Left ventricle myocardium inferior (tissue), 1 donor: ENCODE measurements at regions not wholly inside any gene's neighbourhood (a gene's known extent, or its start where the extent isn't known, plus 50 kb on each side); places are given as distances from the start of the nearest gene placed in this dataset.
A peak's percentile ranks its signal among the peaks of the same experiment; 100 is the strongest.

Experiments
- DNase-seq: peaks from one replicate; pipeline ENCODE4 v3.0.0-alpha.2; 2020
- H3K27ac ChIP-seq: fragments of 200-600 bp; replicated peaks from 2 replicates; pipeline ENCODE4 v1.8.0; 2021
- H3K27me3 ChIP-seq: fragments of 200-600 bp; 2 replicates; pipeline ENCODE4 v1.8.0; 2021; ENCODE audit warnings: low read depth
- H3K36me3 ChIP-seq: fragments of 200-600 bp; 2 replicates; pipeline ENCODE4 v1.8.0; 2021
- H3K4me1 ChIP-seq: fragments of 200-600 bp; 2 replicates; pipeline ENCODE4 v1.8.0; 2021
- H3K4me3 ChIP-seq: fragments of 200-600 bp; 2 replicates; pipeline ENCODE4 v1.8.0; 2021; ENCODE audit warnings: mild to moderate bottlenecking, moderate library complexity
- H3K9me3 ChIP-seq: fragments of 200-600 bp; replicated peaks from 2 replicates; pipeline ENCODE4 v1.8.0; 2021
- intact Hi-C: fragments of 100-400 bp; cut with micrococcal nuclease; formaldehyde crosslinking; loops from one replicate; pipeline ENCODE4 v1.11.0; 2022
- TF ChIP-seq, protein P1 (sequence below): fragments of 200-600 bp; IDR thresholded peaks from 2 replicates; pipeline ENCODE4 v1.8.0; 2021; ENCODE audit warnings: antibody characterized with exemption, mild to moderate bottlenecking, borderline replicate concordance
- donor health status: DM: no; HTN: yes; CAD: no; lungs with severe emphysema.

DNA sequence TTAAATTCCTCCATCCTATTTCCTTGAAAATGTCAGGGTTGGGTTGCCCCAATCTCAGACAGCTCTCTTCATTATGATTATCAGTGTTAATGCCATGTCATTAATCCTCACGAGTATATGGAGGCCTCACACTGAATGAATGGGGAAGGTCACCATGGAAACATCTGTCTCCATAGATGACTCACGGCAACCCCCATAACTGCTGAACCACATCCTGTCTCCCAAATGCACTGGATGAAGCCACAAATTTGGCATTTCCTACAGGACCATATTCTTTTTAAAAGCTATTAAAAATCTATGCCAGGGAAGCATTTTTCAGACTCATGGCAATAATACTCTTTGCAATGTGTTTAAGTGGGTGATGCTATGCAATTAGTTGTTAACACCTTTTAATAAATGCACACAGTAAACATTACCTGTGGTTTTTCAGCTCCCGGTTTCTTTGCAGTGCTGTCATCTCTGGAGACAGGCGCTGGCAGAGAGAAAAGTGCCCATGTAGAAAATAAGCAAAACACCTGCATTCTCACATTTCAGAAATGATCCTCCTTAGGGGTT, 80.1 kb upstream of the PTPRK start:
- H3K27ac ChIP-seq, result no peak overlapping the region
- no peaks in the 10 kb centered on the region for H3K9me3 ChIP-seq
- no peak overlapping the region for H3K4me3 ChIP-seq
- peaks cover 46% of the 10 kb centered on the region for H3K4me1 ChIP-seq
- intact Hi-C loops, result no loop called here
- H3K27me3 ChIP-seq, result no peaks in the 10 kb centered on the region
- DNase-seq, result no peak
- no peaks in the 10 kb centered on the region for H3K36me3 ChIP-seq
- TF ChIP-seq, protein P1, sequence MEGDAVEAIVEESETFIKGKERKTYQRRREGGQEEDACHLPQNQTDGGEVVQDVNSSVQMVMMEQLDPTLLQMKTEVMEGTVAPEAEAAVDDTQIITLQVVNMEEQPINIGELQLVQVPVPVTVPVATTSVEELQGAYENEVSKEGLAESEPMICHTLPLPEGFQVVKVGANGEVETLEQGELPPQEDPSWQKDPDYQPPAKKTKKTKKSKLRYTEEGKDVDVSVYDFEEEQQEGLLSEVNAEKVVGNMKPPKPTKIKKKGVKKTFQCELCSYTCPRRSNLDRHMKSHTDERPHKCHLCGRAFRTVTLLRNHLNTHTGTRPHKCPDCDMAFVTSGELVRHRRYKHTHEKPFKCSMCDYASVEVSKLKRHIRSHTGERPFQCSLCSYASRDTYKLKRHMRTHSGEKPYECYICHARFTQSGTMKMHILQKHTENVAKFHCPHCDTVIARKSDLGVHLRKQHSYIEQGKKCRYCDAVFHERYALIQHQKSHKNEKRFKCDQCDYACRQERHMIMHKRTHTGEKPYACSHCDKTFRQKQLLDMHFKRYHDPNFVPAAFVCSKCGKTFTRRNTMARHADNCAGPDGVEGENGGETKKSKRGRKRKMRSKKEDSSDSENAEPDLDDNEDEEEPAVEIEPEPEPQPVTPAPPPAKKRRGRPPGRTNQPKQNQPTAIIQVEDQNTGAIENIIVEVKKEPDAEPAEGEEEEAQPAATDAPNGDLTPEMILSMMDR, result no peak

DNA sequence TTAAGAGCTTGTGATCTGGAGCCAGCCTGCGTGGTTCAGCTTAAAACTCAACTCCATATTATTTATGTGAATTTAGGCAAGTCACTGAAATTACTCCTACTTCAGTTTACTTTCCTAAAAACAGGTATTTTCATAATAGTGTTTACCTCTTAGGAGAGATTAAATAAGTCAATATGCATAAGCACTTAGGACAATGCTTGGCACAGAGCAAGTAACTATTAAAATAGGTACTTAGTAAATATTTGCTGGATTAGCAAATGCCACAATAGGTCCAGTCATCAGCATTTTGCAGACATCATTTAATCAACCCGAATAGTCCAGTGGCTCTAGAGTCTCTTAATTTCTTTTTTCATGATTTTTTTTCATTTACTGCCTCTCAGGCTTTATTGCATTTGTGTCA, 78.6 kb upstream of the PTPRK start:
- intact Hi-C loops, result no loop called here
- Histone ChIP-seq H3K27ac (no peak overlapping the region), H3K27me3 (no peaks in the 10 kb centered on the region), H3K9me3 (no peaks in the 10 kb centered on the region), H3K36me3 (no peaks in the 10 kb centered on the region), H3K4me3 (no peak overlapping the region), H3K4me1 (peaks cover 49% of the 10 kb centered on the region)
- no peak for DNase-seq
- TF ChIP-seq, protein P1, result no peak

DNA sequence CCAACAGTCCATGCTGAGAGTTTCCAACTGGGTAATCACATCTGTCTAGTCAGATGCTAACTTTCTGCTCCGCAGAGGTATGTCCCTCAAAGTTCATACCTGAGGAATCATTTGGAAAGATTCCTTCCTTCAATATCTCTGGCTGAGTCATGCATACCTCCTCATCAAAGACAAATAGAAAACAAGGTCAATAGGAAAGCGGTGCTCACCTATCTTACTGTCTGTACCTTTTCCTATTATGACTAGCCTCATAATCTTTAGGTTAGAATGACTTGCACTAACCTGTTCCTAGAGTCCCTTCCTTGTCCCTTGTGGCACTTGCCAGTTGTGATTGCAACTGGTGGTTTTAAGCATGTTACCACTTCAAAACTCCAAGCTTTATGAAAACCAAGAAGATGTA, 78.2 kb upstream of the PTPRK start:
- Histone ChIP-seq H3K4me1 (peaks cover 49% of the 10 kb centered on the region), H3K27me3 (no peaks in the 10 kb centered on the region), H3K36me3 (no peaks in the 10 kb centered on the region), H3K4me3 (no peak overlapping the region), H3K27ac (no peak overlapping the region), H3K9me3 (no peaks in the 10 kb centered on the region)
- intact Hi-C loops, result no loop called here
- TF ChIP-seq, protein P1, result no peak
- DNase-seq, result no peak

DNA sequence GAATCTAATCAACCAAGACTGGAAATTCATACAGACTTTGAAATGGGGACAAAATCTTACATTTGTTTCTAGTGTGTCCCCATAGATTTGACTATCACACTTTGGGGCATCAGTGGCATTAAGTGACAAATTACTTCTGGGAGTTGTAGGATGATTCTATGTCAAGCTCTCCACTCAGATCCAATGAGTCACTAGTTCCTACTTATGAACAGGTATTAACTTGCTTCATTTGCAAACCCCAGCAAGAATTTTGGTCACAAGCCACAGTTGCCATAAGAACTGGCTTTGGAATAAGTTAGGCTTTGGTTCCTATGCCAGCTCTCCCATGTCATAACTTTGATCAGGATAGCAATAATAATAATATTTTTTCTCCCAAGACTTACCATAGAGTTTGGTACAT, 77.6 kb upstream of the PTPRK start:
- intact Hi-C loops, result no loop called here
- DNase-seq, result no peak
- peaks cover 49% of the 10 kb centered on the region for H3K4me1 ChIP-seq

DNA sequence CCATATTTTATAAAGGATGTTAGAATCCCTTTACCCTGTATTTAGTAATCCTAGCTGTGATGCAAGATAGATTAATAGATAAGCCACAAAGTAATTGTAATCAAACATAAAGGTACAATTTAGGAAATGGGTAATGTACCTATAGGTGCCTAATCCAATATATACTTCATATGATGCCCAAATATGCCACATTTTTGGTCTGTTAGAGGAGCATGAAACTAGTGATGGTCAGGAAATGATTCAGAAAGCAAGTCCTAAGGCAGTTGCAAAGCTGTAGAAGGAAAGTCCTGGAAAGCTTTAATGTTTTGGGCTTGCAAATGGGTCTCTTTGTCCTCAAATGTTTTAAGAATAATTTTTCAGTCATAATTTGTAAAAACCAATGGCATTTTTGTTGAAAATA, 76.6 kb upstream of the PTPRK start:
- Histone ChIP-seq H3K27me3 (no peaks in the 10 kb centered on the region), H3K4me3 (no peak overlapping the region), H3K4me1 (peaks cover 49% of the 10 kb centered on the region), H3K36me3 (no peaks in the 10 kb centered on the region), H3K9me3 (peaks cover under 1% of the 10 kb centered on the region), H3K27ac (peak overlapping the region; percentile 25)
- intact Hi-C loops, result no loop called here
- TF ChIP-seq, protein P1, result no peak
- DNase-seq, result no peak

More for the DNA sequence above, 77.6 kb upstream of the PTPRK start:
- no peaks in the 10 kb centered on the region for H3K36me3 ChIP-seq
- no peak overlapping the region for H3K27ac ChIP-seq
- no peaks in the 10 kb centered on the region for H3K27me3 ChIP-seq
- no peaks in the 10 kb centered on the region for H3K9me3 ChIP-seq
- no peak overlapping the region for H3K4me3 ChIP-seq
- TF ChIP-seq, protein P1, result no peak
